ENCODE measurements at regions not wholly inside any gene's neighbourhood (a gene's known extent, or its start where the extent isn't known, plus 50 kb on each side); places are given as distances from the start of the nearest gene placed in this dataset.

DNA sequence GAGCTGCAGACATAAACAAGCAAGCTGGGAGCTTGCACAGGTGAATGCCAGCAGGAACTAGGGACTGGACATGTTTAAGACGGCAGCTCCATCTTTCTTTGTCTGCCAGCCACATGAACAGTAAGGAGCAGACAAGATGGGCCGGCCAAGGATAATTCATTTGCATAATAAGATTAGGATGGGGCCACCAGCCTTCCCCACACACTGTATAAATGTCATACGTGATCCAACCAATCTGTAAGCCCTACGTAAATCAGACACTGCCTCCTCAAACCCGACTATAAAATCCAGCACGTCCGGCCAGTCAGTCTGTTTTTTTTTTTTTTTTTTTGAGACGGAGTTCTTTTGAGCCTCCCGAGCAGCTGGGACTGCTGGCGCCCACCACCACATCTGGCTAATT is 75.6 kb upstream of the BOD1L1 start:
- no peak for DNase-seq (ENCODE audit: low spot score)
- Histone ChIP-seq H3K4me3 (no peak overlapping the region), H3K27ac (no peak overlapping the region)
- TF ChIP-seq, protein P1, sequence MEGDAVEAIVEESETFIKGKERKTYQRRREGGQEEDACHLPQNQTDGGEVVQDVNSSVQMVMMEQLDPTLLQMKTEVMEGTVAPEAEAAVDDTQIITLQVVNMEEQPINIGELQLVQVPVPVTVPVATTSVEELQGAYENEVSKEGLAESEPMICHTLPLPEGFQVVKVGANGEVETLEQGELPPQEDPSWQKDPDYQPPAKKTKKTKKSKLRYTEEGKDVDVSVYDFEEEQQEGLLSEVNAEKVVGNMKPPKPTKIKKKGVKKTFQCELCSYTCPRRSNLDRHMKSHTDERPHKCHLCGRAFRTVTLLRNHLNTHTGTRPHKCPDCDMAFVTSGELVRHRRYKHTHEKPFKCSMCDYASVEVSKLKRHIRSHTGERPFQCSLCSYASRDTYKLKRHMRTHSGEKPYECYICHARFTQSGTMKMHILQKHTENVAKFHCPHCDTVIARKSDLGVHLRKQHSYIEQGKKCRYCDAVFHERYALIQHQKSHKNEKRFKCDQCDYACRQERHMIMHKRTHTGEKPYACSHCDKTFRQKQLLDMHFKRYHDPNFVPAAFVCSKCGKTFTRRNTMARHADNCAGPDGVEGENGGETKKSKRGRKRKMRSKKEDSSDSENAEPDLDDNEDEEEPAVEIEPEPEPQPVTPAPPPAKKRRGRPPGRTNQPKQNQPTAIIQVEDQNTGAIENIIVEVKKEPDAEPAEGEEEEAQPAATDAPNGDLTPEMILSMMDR (IDR thresholded peaks at IDR 0.05) = no peak

DNA sequence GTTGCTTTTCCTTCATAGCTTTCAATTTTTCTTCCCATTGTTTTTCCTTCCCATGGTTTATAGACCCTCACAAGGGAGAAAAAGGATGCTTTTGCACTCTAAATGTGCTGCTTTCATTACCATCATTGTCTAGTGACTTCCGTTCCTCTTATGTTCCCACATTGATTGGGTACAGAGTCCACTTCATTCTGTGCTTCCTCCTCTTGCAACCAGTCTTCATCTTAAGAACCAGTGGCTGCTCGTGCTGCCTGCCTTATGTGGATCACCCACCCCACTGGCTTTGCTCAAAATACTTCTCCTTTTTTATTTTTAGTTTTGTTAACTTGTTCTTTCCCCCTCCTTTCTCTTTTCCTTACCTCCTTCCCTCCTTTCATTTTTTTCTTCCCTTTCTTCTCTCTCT is 76.5 kb upstream of the BOD1L1 start:
- no peak for DNase-seq (ENCODE audit: low spot score)
- H3K4me3 ChIP-seq = no peak overlapping the region
- TF ChIP-seq, protein P1 (IDR thresholded peaks at IDR 0.05) = no peak
- H3K27ac ChIP-seq = no peak overlapping the region

DNA sequence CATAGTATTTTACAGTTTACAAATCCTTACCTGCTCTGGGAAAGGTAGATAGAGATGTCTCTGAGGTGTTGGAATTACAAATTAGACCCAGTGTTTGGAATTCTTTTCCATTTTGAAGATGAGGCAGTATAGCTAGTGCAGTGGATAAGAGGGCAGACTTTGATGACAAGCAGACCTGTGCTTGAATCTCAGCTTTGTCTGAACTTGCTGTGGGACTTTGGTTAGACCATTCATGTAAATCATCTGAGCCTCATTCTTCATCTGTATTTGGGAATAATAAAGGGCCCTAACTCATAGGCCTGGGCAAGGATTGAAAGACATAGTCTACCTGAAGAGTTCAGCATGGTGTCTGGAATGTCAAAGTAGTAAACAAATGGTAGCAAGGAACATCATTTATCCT is 77.2 kb upstream of the BOD1L1 start:
- Histone ChIP-seq H3K4me3 (no peak overlapping the region), H3K27ac (no peak overlapping the region)
- DNase-seq (ENCODE audit: low spot score) = no peak
- TF ChIP-seq, protein P1 (IDR thresholded peaks at IDR 0.05) = no peak

DNA sequence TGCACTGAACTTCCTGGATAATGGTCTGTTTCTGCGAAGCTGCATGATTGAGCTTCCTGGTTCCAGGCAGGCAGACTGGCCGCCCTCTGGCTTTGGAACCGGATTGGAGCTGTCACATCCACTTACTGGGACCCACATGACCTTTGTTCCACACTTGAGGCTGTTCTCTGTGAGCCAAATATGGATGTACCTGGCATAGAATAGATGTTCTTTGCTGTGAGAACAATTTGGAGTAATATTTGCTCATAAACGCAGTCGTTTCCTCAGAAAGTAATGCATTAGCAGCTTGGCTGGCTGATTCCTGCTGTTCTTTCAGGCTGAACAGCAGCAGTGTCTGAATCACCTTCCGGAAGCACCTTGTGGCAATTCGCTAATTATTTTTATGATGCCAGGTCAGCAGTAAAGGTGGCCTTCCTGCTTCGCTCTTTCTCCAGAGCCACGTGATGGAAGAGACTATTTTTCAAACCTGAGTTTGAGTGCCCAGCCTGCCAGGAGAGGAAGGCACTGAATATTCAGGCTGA is 78.1 kb upstream of the BOD1L1 start:
- DNase-seq (ENCODE audit: low spot score) = no peak
- Histone ChIP-seq H3K27ac (no peak overlapping the region), H3K4me3 (no peak overlapping the region)
- TF ChIP-seq, protein P1 (IDR thresholded peaks at IDR 0.05) = no peak

DNA sequence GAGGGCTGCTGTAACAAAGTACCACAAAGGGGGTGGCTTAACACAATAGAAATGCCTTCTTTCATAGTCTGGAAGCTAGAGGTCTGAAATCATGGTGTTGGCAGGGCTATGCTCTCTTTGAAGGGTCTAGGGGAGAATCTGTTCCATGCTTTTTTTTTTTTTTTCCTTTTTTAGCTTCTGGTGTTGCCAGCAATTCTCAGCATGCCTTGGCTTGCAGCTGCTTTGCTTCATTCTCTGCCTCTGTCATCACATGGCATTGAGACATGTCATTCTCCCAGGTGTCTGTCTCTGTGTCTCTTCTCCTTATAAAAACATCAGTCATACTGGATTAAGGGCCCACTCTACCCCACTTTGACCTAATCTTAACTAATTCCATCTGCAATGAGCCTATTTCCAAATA is 78.6 kb upstream of the BOD1L1 start:
- TF ChIP-seq, protein P1 (IDR thresholded peaks at IDR 0.05) = no peak
- H3K4me3 ChIP-seq = no peak overlapping the region
- DNase-seq (ENCODE audit: low spot score) = no peak
- H3K27ac ChIP-seq = no peak overlapping the region

DNA sequence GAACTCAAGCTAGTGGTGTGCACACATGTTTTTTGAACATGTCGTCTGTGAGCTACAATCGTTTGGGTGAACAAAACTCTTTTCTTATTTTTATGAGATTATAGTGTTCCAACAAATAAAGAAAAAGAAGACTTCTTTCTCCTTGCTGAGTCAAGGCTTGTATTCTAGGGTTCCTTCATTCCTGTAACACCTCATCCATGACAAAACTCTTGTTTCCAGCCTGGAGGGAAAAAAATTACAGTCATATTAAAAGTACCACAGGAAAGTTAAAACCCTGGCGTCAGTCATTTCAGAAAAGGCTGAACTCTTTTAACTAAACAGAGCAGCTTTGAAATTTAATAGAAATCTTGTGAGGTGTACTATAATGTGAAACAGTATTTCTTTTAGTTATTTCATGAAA is 79.2 kb upstream of the BOD1L1 start:
- Histone ChIP-seq H3K4me3 (no peak overlapping the region), H3K27ac (no peak overlapping the region)
- no peak for DNase-seq (ENCODE audit: low spot score)
- TF ChIP-seq, protein P1 (IDR thresholded peaks at IDR 0.05) = no peak

DNA sequence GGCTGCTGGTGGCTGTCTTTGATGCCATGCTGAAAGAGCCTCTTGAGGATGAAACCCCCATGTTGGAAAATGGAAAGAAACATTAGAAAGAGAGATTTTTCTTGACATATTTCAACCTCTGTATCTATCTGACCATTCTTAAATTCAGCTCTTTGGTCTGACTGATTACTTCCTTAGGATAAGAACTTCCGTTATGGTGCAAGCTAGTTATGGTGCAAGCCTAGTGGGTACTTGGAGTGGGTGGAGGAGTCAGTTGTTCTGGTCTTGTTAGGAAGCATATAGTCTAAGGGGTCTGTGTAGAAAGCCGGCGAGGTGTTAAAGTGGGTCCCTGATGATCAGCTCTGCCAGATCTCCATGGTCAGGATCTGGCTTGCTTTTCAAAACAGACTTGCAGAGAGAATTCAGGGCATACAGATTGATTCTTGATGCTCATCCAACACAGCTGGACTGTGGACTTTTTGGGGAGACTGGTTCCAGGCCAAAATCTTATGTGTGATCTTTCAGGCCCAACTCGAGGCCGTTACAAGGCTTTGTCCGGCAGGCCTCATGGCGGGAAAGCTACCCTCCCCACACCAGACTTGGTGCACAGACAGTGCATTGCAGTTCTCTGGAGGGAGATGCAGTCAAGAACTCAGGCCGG is 82.8 kb upstream of the BOD1L1 start:
- DNase-seq (ENCODE audit: low spot score) = no peak
- TF ChIP-seq, protein P1 (IDR thresholded peaks at IDR 0.05) = no peak

More for the DNA sequence above, 82.8 kb upstream of the BOD1L1 start:
- Histone ChIP-seq H3K27ac (no peak overlapping the region), H3K4me3 (no peak overlapping the region)

All from coronary artery (tissue), 2 donors.